H1 (cell line): ENCODE measurements at regions not wholly inside any gene's neighbourhood (a gene's known extent, or its start where the extent isn't known, plus 50 kb on each side); places are given as distances from the start of the nearest gene placed in this dataset.

Source experiments
- CTCF ChIA-PET: fragments of 300-600 bp; sonication (Branson Sonifier 250); formaldehyde crosslinking; loops from one replicate; lab custom pipeline; 2021; ENCODE audit not compliant: partially characterized antibody; lab: Charles Lee
- POLR2A ChIA-PET: fragments of 300-600 bp; sonication (Branson Sonifier 250); formaldehyde crosslinking; loops from one replicate; lab custom pipeline; 2021; ENCODE audit warnings: inconsistent platforms; ENCODE audit not compliant: partially characterized antibody; lab: Charles Lee
- DNase-seq, 2 experiments: peaks; one replicate each; pipeline versions ENCODE4 v3.0.0 to v3.0.0-alpha.2; 2010 to 2022; ENCODE audit warnings: low spot score in 2 of 2, low read depth in 1 of 2, mixed read lengths in 1 of 2
- FAIRE-seq: peaks from 2 replicates; lab custom pipeline; 2011; peaks lifted over from hg19 to GRCh38; lab: Jason Lieb, UNC
- H2AFZ ChIP-seq: 2 replicates; pipeline ENCODE4 v1.8.1; 2012; ENCODE audit warnings: low read length, inconsistent platforms
- H2AK5ac ChIP-seq: 2 replicates; pipeline ENCODE4 v1.6.1; 2013; ENCODE audit warnings: low read depth, low read length
- H2BK120ac ChIP-seq: replicated peaks from 2 replicates; pipeline ENCODE3; 2013; ENCODE audit warnings: low read depth, low read length, inconsistent platforms
- H2BK12ac ChIP-seq: 2 replicates; pipeline ENCODE4 v1.6.1; 2013; ENCODE audit warnings: low read depth, low read length
- H2BK15ac ChIP-seq: 2 replicates; pipeline ENCODE4 v1.6.1; 2013; ENCODE audit warnings: low read length
- H2BK20ac ChIP-seq: 2 replicates; pipeline ENCODE4 v1.6.1; 2013; ENCODE audit warnings: low read length
- H2BK5ac ChIP-seq: 2 replicates; pipeline ENCODE4 v1.6.1; 2013; ENCODE audit warnings: low read depth, low read length
- H3K14ac ChIP-seq: 2 replicates; pipeline ENCODE4 v1.6.1; 2013; ENCODE audit warnings: inconsistent platforms; ENCODE audit not compliant: insufficient read length
- H3K18ac ChIP-seq: 2 replicates; pipeline ENCODE4 v1.6.1; 2013; ENCODE audit warnings: low read length; ENCODE audit errors: extremely low read depth
- H3K23ac ChIP-seq: 2 replicates; pipeline ENCODE4 v1.6.1; 2013; ENCODE audit warnings: inconsistent platforms; ENCODE audit not compliant: insufficient read length
- H3K23me2 ChIP-seq: 2 replicates; pipeline ENCODE4 v1.6.1; 2013; ENCODE audit warnings: low read depth, low read length
- H3K27ac ChIP-seq: 2 replicates; pipeline ENCODE4 v1.6.1; 2011; ENCODE audit warnings: low read depth, low read length, inconsistent platforms
- H3K27me3 ChIP-seq, 4 experiments: replicated peaks in 1 of 4; 1 replicate in 1 of 4; 2 replicates in 3 of 4; pipeline versions ENCODE4 v1.6.1 to v1.8.1; 2011 to 2013; ENCODE audit warnings: low read length in 3 of 4, mild to moderate bottlenecking in 3 of 4, inconsistent platforms in 2 of 4, mixed read lengths in 2 of 4, moderate library complexity in 1 of 4; ENCODE audit not compliant: control insufficient read depth in 3 of 4, insufficient read depth in 3 of 4; ENCODE audit errors: extremely low read depth in 1 of 4
- H3K36me3 ChIP-seq, 4 experiments: 2 replicates each; pipeline versions ENCODE4 v1.6.1 to v1.8.1; 2011 to 2013; ENCODE audit warnings: mild to moderate bottlenecking in 4 of 4, low read length in 3 of 4, moderate library complexity in 2 of 4, control low read depth in 1 of 4, inconsistent platforms in 1 of 4; ENCODE audit not compliant: insufficient read depth in 4 of 4, control insufficient read depth in 2 of 4
- H3K4ac ChIP-seq: replicated peaks from 2 replicates; pipeline ENCODE3; 2013; ENCODE audit warnings: low read length, low read depth, mixed read lengths, inconsistent platforms; ENCODE audit not compliant: insufficient read length
- H3K4me1 ChIP-seq, 4 experiments: replicated peaks in 1 of 4; 1 replicate in 1 of 4; 2 replicates in 3 of 4; pipeline versions ENCODE4 v1.6.1 to v1.8.1; 2011 to 2013; ENCODE audit warnings: low read length in 3 of 4, inconsistent platforms in 2 of 4, mixed read lengths in 1 of 4; ENCODE audit not compliant: insufficient read depth in 4 of 4, control insufficient read depth in 3 of 4
- H3K4me2 ChIP-seq, 2 experiments: 2 replicates each; pipeline versions ENCODE4 v1.6.1 to v1.8.1; 2011 to 2013; ENCODE audit warnings: low read depth in 2 of 2, low read length in 2 of 2, control low read depth in 1 of 2, inconsistent platforms in 1 of 2, mild to moderate bottlenecking in 1 of 2; ENCODE audit not compliant: insufficient read depth in 1 of 2
- H3K4me3 ChIP-seq, 4 experiments: fragments of 200-600, 300-600 bp in 1 of 4; sonication (generic), shearing (Covaris generic), sonication (Bioruptor Twin) in 1 of 4; 2 replicates each; pipeline versions ENCODE4 v1.5.1 to v1.8.1; 2011 to 2016; ENCODE audit warnings: low read length in 4 of 4, low read depth in 3 of 4, control low read depth in 2 of 4, inconsistent platforms in 2 of 4, mild to moderate bottlenecking in 2 of 4, mixed read lengths in 1 of 4, moderate library complexity in 1 of 4; ENCODE audit not compliant: insufficient read depth in 2 of 4; ENCODE audit errors: extremely low read depth in 1 of 4
- H3K56ac ChIP-seq: replicated peaks from 2 replicates; pipeline ENCODE3; 2013; ENCODE audit warnings: low read depth, mild to moderate bottlenecking, mixed read lengths, low read length, inconsistent platforms; ENCODE audit not compliant: insufficient read length
- H3K79me1 ChIP-seq: 2 replicates; pipeline ENCODE4 v1.6.1; 2013; ENCODE audit warnings: low read depth, low read length, control low read depth
- H3K79me2 ChIP-seq, 2 experiments: 2 replicates each; pipeline versions ENCODE4 v1.6.1 to v1.8.1; 2012 to 2013; ENCODE audit warnings: low read length in 2 of 2, mild to moderate bottlenecking in 2 of 2, inconsistent platforms in 1 of 2; ENCODE audit not compliant: insufficient read depth in 2 of 2, control insufficient read depth in 1 of 2
- H3K9ac ChIP-seq, 4 experiments: replicated peaks in 1 of 4; 1 replicate in 1 of 4; 2 replicates in 3 of 4; pipeline versions ENCODE4 v1.6.1 to v1.8.1; 2011 to 2013; ENCODE audit warnings: low read depth in 3 of 4, low read length in 3 of 4, control low read depth in 2 of 4, mild to moderate bottlenecking in 2 of 4, moderate library complexity in 2 of 4, inconsistent platforms in 1 of 4; ENCODE audit errors: extremely low read depth in 1 of 4
- H3K9me3 ChIP-seq, 2 experiments: 2 replicates each; pipeline versions ENCODE4 v1.6.1 to v1.8.1; 2012 to 2013; ENCODE audit warnings: mild to moderate bottlenecking in 2 of 2, moderate library complexity in 2 of 2, control low read depth in 1 of 2, inconsistent platforms in 1 of 2, low read depth in 1 of 2, low read length in 1 of 2, mixed read lengths in 1 of 2; ENCODE audit not compliant: insufficient read depth in 2 of 2
- H4K20me1 ChIP-seq, 2 experiments: replicated peaks in 1 of 2; 2 replicates each; pipeline versions ENCODE3 to v1.8.1; 2011 to 2013; ENCODE audit warnings: inconsistent platforms in 2 of 2, low read length in 2 of 2, mild to moderate bottlenecking in 1 of 2; ENCODE audit not compliant: insufficient read depth in 2 of 2, control insufficient read depth in 1 of 2
- H4K5ac ChIP-seq: 2 replicates; pipeline ENCODE4 v1.6.1; 2013; ENCODE audit warnings: low read length, low read depth, mixed read lengths, inconsistent platforms; ENCODE audit not compliant: insufficient read length
- H4K8ac ChIP-seq: 2 replicates; pipeline ENCODE4 v1.8.0; 2013; ENCODE audit warnings: mild to moderate bottlenecking, moderate library complexity, low read length, inconsistent platforms; ENCODE audit not compliant: insufficient read depth; ENCODE audit errors: extremely low read depth
- H4K91ac ChIP-seq: replicated peaks from 2 replicates; pipeline ENCODE3; 2013; ENCODE audit warnings: low read length, mixed read lengths, inconsistent platforms; ENCODE audit not compliant: insufficient read length
- CTCF ChIP-seq, 3 experiments: IDR thresholded peaks; 1 replicate in 2 of 3; 2 replicates in 1 of 3; pipeline versions ENCODE4 v1.5.1 to v1.6.1; 2011; ENCODE audit warnings: low read length in 3 of 3, mild to moderate bottlenecking in 3 of 3, inconsistent platforms in 2 of 3, low read depth in 1 of 3, moderate library complexity in 1 of 3; ENCODE audit not compliant: insufficient read depth in 1 of 3; ENCODE audit errors: control extremely low read depth in 1 of 3
- POLR2AphosphoS5 ChIP-seq: IDR thresholded peaks from 2 replicates; pipeline ENCODE4 v1.6.1; 2011; ENCODE audit warnings: low read depth, low read length
- RAD21 ChIP-seq, 2 experiments: IDR thresholded peaks in 1 of 2; conservative IDR thresholded peaks in 1 of 2; 2 replicates each; pipeline ENCODE4 v1.6.1; 2011; ENCODE audit warnings: low read depth in 2 of 2, low read length in 2 of 2, improper control_type of control experiment in 1 of 2, inconsistent platforms in 1 of 2, mild to moderate bottlenecking in 1 of 2, moderate library complexity in 1 of 2
- RFX5 ChIP-seq: IDR thresholded peaks from 2 replicates; pipeline ENCODE4 v1.6.1; 2011; ENCODE audit warnings: low read depth, low read length, improper control_type of control experiment, borderline replicate concordance
- WGBS, 2 experiments: shearing (Covaris generic) in 1 of 2; methylation state at CpG; one replicate each; pipeline versions ENCODE4 v1.1.6 to v1.1.7; 2013 to 2015; ENCODE audit warnings: low lambda C conversion rate in 2 of 2, mixed read lengths in 2 of 2, inconsistent platforms in 1 of 2, low coverage in 1 of 2, missing lambda C conversion rate in 1 of 2; ENCODE audit not compliant: insufficient replicate concordance in 2 of 2, insufficient coverage in 1 of 2, insufficient read length in 1 of 2; ENCODE audit errors: extremely low coverage in 1 of 2, missing lambda C conversion rate in 1 of 2; 5-methylcytosine and 5-hydroxymethylcytosine counted together

DNA sequence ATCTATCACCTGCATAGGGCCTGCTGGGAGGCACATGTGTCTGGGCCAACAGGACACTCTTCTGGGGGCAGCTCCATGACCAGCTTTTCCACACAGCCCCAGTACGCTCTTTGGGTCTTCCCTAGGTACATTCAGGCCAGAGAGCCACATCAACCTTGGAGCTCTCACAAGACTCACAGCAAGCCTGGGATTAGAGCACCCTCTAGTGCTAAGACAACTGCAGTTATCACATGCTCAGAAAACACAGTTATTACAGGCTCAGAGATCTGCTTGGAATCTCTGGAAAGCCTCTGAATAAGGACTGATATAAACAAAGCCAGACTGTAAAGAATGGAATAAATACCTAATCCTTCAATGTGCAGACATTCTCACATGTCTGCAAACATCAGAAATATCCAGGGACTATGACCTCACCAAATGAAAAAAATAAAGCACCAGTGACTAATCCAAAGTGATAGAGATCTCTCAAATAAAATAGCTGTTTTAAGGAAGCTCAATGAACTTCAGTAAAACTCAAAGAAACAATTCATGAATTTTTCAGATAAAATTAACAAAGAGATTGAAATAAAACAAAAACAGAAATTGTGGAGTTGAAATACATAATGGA lies 563.9 kb upstream of the NR5A2 start:
- H3K4ac ChIP-seq, result no peak overlapping the region
- H3K9ac ChIP-seq, result no peak overlapping the region
- H3K36me3 ChIP-seq, result no peaks in the 10 kb centered on the region
- no peak overlapping the region for H3K56ac ChIP-seq
- CTCF ChIA-PET, result interaction anchor here (0.5 to 2.9 kb wide), 50 partner anchors 8 to 964 kb away, joined by 3 to 30 read pairs (median 4); no protein-coding TSS in a partner anchor
- H2AFZ ChIP-seq, result peak overlapping the region; percentile 45; the same call in 1 of the 2 replicates
- no peak overlapping the region for H2BK20ac ChIP-seq
- H3K27ac ChIP-seq, result no peak overlapping the region
- POLR2A ChIA-PET, result no interaction called here
- no peak overlapping the region for H2BK12ac ChIP-seq
- no peak overlapping the region for H3K4me2 ChIP-seq
- H3K9me3 ChIP-seq, result no peaks in the 10 kb centered on the region
- no peak overlapping the region for H3K23ac ChIP-seq
- H3K4me3 ChIP-seq, result no peak overlapping the region
- no peak overlapping the region for H2AK5ac ChIP-seq
- H4K20me1 ChIP-seq, result no peaks in the 10 kb centered on the region
- H3K4me1 ChIP-seq, result no peaks in the 10 kb centered on the region
- no peak overlapping the region for H4K8ac ChIP-seq
- no peak overlapping the region for H3K18ac ChIP-seq
- H3K79me2 ChIP-seq, result no peaks in the 10 kb centered on the region
- H2BK120ac ChIP-seq, result no peak overlapping the region
- H3K14ac ChIP-seq, result no peak overlapping the region
- no peaks in the 10 kb centered on the region for H3K79me1 ChIP-seq
- WGBS, 2 experiments, result 62% methylated on average over 1 of the region's 1 CpG; no CpG with 5 or more reads in 1 of the 2 experiments
- no peak overlapping the region for H4K91ac ChIP-seq
- no peak for TF ChIP-seq POLR2AphosphoS5
- peak; percentile 97 for TF ChIP-seq RAD21 (IDR thresholded peaks at IDR 0.05 in 1 of 2, conservative IDR thresholded peaks at IDR 0.05 in 1 of 2; ENCODE audit: low read depth in 2 of 2, low read length in 2 of 2)
- TF ChIP-seq RFX5, result no peak
- peak; percentile 12 to 84 (median 78) for TF ChIP-seq CTCF (IDR thresholded peaks at IDR 0.05; ENCODE audit: control extremely low read depth in 1 of 3, insufficient read depth in 1 of 3, low read depth in 1 of 3, low read length in 3 of 3)
- H2BK15ac ChIP-seq, result no peak overlapping the region
- DNase-seq (peak in 1 of 2 experiments; percentile 55), FAIRE-seq (peak; percentile 82)
- no peaks in the 10 kb centered on the region for H3K27me3 ChIP-seq
- H4K5ac ChIP-seq, result no peak overlapping the region
- no peak overlapping the region for H2BK5ac ChIP-seq
- H3K23me2 ChIP-seq, result no peaks in the 10 kb centered on the region
